ENCODE measurements at regions not wholly inside any gene's neighbourhood (a gene's known extent, or its start where the extent isn't known, plus 50 kb on each side); places are given as distances from the start of the nearest gene placed in this dataset.
"Not testable (repeated sequence)": the region's sequence is repeated elsewhere in the genome, so short reads cannot be mapped to it uniquely, and the experiment has no call there.

- DNase-seq (ENCODE audit: extremely low read depth, low read depth): not testable (repeated sequence)
- TF ChIP-seq CTCF (IDR thresholded peaks at IDR 0.05; ENCODE audit: low read depth, low read length): peak; percentile 57
Measured at GRCh38 chr12:9468998-9469397, 138.7 kb downstream of the KLRB1 start.

DNA sequence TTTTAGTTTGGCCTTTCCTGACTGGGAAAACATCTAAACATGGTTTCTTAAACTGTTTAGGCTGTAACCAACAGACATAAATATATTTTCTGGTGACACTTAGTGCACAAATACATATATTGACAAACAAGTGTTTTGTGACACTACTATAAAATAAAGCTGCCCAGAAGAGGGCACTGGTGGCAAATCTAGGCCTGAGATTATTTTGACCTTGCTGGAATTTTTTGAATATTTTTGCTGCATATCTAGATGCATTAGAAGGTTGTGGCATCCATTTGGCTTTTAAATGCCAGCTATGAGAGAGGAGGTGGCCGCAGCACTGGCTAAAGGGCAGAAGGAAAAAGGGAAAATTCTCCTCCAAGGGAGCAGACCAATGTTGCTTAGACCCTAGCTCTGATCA lies 139.6 kb downstream of the KLRB1 start:
- DNase-seq (ENCODE audit: extremely low read depth, low read depth): not testable (repeated sequence)
- TF ChIP-seq CTCF (IDR thresholded peaks at IDR 0.05; ENCODE audit: low read depth, low read length): peak; percentile 2; the same call in 1 of the 2 replicates

DNA sequence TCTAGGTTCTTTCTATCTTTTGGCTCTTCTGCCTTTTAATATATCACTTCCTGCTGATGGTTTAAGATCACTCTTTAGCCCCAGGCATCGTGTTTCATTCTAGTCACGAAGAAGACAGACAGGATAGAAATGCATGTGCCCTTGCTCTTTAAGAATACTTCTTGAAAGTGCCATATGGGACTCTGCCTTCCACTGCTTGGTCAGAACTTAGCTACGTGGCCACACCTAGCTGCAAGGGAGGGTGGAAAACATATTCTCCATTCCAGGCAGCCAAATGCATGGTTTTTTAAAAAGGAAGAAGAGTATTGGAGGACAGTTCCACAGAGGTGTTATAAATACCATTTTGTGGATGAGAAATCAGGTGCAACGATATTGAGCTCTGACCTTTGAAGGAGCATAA lies 143.3 kb downstream of the KLRB1 start:
- no peak for DNase-seq (ENCODE audit: extremely low read depth, low read depth)
- TF ChIP-seq CTCF (IDR thresholded peaks at IDR 0.05; ENCODE audit: low read depth, low read length): no peak

- not testable (repeated sequence) for DNase-seq (ENCODE audit: extremely low read depth, low read depth)
Measured at GRCh38 chr12:9455516-9455915, 152.2 kb downstream of the KLRB1 start.

DNA sequence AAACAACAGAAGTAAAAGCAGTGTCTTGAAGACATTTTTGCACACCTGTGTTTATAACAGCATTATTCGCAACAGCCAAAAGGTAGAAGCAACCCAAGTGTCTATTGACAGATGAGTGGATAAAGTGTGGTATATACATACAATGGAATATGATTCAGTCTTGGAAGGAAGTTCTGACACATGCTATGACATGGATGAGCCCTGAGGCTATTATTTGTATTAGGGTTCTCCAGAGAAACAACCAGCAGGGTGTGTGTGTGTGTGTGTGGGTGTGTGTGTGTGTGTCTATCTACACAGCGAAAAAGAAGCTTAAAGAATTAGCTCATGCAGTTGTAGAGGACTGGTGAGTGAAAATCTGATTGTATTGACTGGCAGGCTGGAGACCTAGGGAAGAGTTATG lies 153.7 kb downstream of the KLRB1 start:
- DNase-seq (ENCODE audit: extremely low read depth, low read depth): not testable (repeated sequence)

GRCh38 chr12:9450127-9450567 lies 157.6 kb downstream of the KLRB1 start:
- not testable (repeated sequence) for DNase-seq (ENCODE audit: extremely low read depth, low read depth)

DNA sequence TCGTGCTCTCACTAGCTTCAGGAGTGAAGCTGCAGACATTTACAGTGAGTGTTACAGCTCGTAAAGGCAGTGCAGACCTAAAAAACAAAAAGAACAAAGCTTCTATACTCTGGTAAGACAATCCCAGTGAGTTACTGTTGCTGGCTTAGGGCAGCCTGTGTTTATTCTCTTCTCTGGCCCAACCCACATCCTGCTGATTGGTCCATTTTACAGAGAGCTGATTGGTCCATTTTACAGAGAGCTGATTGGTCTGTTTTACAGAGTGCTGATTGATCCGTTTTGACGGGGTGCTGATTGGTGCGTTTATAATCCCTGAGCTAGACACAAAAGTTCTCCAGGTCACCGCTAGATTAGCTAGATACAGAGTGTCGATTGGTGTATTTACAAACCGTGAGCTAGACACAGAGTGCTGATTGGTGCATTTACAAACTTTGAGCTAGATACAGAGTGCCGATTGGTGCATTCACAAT lies 158.0 kb downstream of the KLRB1 start:
- DNase-seq (ENCODE audit: extremely low read depth, low read depth): not testable (repeated sequence)

DNA sequence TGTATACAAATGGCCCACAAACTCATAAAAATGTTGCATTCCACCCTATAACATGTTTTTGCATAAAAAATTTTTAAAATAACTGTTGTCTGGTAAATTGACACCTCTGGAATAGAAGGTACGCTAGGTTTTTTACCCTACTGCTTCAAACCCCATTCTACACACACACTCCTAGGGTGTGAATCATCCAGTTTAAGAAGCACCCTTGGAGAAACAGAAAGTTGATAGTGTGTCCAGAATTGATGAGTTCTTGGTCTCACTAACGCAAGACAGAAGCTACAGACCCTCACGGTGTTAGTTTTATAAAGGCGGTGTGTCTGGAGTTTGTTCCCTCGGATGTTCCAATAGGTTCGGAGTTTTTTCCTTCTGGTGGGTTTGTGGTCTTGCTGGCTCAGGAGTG lies 158.5 kb downstream of the KLRB1 start:
- DNase-seq (ENCODE audit: extremely low read depth, low read depth): no peak
- TF ChIP-seq CTCF (IDR thresholded peaks at IDR 0.05; ENCODE audit: low read depth, low read length): no peak

GRCh38 chr12:9448648-9449047 lies 159.1 kb downstream of the KLRB1 start:
- not testable (repeated sequence) for DNase-seq (ENCODE audit: extremely low read depth, low read depth)

DNA sequence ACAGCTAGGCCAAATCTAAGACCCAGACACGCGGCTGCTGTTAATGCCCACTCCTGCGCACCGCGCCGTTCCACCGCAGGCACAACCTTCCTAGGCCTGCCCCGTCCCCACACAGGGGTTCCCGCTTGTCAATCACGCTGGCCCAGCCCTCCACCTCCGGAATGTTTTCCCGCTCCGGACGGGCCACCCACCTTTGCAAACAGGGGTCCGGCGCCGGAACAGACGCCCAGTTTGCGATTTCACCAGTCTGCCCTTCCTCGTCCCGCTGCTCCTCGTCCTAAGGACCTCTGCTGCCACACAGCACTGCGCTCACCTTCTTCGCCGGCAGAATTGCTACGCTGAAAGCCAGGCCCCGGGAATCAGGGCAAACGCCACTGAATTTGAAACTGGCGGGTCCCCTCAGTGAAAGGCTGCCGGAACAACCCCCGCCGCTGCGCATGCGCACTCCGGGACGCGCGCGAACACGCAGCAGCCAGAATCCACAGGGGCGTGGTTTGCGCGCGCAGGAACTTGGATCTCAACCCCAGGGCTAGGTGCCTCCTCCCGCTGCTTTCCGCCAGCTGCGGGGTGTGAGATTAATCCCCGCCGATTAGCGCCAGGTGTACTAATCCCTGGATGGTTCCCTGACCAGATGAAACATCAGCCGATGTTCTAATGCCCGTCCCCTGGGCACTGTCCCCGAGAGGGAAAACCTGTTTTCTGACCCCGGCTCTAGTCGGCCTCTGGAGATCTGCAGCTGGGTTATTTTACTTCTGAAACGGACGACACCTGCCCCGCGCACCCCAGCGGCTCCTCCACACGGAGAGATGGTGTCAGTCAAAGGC lies 159.7 kb downstream of the KLRB1 start:
- not testable (repeated sequence) for DNase-seq (ENCODE audit: extremely low read depth, low read depth)

DNA sequence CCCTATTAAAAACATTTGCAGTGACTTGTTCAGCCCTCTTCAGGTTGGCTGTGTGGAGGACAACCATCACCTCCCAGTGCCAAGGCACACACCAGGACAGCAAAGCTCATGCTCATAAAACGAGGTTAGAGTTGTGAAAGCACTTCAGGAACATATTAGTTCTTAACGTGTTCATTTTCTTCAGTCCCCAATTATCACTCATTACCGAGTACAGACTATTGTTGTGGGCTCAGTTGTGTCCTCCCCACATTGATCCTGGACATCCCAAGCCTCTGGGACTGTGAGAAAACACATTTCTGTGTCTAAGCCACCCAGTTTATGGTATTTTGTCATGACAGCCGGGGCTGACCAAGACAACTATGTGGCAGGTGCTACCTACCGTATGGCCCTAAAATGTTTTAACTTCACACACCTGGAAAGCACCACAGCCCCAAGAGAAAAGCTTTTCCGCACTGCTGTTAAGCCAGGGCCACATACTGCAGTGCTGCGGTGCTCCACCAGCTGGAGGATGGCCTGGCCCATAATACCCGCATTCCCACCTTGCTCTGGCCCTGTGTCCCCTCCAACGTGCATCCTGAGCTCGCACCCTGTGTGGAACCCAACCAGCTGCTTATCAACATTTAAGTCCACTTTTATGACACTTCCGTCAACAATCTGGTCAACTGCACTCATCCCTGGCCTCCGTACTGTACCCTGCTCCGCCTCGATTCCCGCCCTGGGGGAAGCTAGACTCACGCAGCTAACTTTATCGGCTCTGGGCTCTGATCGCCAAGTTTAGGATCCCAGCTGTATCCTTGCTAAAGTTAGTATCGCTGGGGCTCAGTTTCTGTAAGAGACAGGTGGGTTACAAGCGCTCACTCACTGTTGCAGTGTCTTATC lies 160.6 kb downstream of the KLRB1 start:
- not testable (repeated sequence) for DNase-seq (ENCODE audit: extremely low read depth, low read depth)

DNA sequence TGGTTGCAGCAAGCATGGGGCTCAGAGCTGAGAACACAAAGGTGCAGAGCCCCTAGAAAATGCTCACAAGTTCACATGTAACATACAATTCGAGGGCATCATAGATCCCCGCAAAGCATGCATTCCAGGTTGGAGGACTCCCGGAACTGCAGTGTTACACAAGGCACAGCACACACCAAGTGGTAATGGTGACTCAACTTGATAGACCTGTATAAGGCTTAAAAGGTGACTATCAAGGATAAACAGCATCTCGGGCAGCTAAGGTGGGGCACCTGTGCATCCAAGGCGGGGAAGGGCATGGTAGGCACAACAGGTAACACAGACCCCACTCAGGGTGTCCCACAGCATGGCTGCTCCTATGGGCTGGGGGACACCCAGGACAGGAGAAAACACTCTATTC lies 167.3 kb downstream of the KLRB1 start:
- not testable (repeated sequence) for DNase-seq (ENCODE audit: extremely low read depth, low read depth)

DNA sequence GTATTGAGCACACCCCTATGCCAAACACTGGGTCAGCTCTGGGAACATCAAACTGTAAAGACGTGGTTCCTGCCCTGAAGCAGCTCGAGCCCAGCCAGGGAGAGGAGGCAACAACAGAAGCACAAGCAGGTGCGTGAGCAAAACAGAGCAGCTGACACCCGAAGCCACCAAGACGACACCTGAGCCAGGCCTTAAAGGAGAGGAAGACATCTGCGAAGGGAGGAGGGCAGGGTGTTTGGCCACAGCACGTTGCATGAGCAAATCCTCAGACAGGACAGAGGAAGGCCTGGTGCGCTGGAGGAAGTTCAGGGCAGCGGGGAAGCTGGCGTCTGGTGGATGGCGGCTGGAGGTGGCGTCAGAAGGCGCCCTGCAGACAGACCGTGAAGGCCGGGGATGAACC lies 172.0 kb downstream of the KLRB1 start:
- DNase-seq (ENCODE audit: extremely low read depth, low read depth): not testable (repeated sequence)

- DNase-seq (ENCODE audit: extremely low read depth, low read depth): not testable (repeated sequence)
Measured at GRCh38 chr12:9430385-9430784, 177.3 kb downstream of the KLRB1 start.

- DNase-seq (ENCODE audit: extremely low read depth, low read depth): not testable (repeated sequence)
Measured at GRCh38 chr12:9428856-9429255, 178.9 kb downstream of the KLRB1 start.
